Endometrium (tissue), 2 donors: ENCODE measurements at regions not wholly inside any gene's neighbourhood (a gene's known extent, or its start where the extent isn't known, plus 50 kb on each side); places are given as distances from the start of the nearest gene placed in this dataset.
"Not testable (repeated sequence)": the region's sequence is repeated elsewhere in the genome, so short reads cannot be mapped to it uniquely, and the experiment has no call there.

Experiments used
- FAIRE-seq: peaks from 2 replicates; lab custom pipeline; 2012; peaks lifted over from hg19 to GRCh38; lab: Jason Lieb, UNC
- donor health status: control.
- donor health status: control.

DNA sequence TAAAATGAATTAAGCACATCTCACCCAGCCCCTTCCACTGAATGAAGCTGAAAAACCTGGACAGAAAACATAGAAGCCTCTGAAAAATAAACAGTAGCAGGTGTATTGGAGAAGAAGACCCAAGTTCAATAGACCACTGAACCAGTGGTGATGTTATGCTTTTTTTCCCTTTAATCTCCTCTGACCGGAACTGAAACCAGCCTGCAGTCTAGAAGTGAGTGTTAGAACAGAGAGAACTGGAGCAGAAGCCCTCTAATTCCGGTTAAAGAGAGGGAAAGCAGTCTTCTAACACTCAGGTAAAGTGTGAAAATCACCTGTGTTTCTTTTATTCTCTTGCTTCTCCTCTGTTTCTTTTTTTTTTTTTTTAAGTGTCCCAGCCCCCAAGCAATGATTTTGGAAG lies 83.5 kb upstream of the CCL21 start:
- FAIRE-seq, result no peak

DNA sequence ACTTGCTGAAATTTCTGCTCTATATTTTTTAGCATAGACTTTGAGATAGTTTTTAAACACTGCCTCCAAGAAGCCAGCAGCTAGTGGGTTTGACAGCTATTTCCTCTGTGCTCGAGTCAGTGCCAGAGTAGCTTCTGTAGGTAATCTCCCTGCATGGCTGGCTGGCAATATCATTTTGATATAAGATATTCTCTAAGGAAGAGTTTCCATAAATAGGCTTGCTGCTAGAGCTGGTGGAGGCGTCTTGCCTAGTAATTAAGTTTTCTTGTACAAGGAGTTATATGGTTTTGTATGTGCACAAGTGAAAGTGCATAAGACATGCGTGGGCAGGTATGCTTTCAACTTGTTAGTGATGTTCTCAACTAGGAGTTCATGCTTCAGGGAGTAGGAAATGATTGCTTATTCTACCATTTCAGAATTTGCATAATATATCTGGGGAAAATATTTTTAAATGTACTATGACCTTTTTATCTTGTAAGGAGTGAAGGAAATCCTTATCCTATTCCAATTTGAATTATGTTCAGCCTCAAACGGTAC lies 74.1 kb upstream of the CCL21 start:
- no peak for FAIRE-seq

DNA sequence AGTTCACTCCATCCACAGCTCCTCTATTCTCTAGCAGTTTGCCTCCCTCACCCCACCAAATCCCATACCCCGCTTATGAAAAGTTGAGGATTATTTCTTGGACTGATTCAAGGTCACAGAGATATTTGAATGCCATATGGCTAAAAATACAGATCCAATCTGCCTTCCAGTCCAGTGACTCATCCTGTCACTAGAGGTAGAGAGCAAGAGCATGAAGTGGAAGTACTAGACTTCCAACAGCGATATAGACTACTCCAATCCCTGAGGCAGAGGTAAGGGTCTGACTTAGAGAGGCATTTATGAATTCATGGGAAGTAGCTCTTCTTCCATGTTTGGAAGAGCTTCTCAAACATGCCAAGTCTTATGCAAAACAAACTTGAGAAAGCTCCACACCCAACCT lies 72.4 kb upstream of the CCL21 start:
- no peak for FAIRE-seq

DNA sequence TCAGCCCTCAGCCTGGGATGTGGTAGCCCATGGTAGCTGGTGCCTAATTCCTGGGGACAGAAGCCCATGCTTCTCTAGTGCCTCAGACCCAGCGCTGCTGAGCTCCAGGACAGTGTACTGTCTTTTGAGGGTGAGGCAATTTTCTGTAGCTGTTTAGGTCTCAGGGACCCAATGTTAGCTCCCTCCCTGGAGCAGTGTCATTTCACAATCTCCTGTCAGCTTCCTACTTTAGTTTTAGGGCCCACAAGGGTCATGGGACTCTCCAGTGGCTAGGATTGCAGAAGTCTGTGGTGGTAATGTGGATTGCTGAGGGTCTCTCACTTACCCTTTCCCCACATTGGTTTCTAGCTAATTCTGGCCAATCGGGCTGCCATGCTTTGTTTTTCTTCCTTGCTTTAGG lies 67.7 kb upstream of the CCL21 start:
- no peak for FAIRE-seq

GRCh38 chr9:34773955-34774354 lies 64.0 kb upstream of the CCL21 start:
- FAIRE-seq, result no peak

DNA sequence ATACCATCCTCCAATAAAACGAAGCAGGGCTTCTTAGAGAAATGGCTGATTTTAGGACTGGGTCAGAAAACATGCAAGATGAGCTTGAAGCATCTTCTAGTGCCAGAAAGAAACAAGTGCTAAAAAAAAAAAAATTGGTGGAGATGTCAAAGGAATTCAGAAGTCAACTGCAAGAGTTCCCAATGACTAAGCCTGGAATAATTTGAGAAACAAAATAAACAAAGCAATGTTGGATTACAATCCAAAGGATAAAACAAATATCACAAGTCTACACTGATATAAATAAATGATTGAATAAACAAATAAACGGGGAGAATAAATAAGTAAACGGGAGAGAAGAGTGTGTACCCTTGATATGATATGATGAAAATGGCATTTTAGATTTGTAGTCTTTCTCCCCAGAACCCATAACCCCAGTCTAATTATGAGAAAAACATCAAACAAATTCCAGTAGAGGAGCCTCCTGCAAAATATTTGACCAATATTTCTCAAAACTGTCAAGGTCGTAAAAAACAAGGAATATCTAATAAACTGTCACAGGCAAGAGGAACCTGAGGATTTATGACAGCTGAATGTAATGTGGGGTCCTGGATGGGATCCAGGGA lies 63.5 kb upstream of the CCL21 start:
- no peak for FAIRE-seq

GRCh38 chr9:34771007-34771406 lies 61.1 kb upstream of the CCL21 start:
- no peak for FAIRE-seq

DNA sequence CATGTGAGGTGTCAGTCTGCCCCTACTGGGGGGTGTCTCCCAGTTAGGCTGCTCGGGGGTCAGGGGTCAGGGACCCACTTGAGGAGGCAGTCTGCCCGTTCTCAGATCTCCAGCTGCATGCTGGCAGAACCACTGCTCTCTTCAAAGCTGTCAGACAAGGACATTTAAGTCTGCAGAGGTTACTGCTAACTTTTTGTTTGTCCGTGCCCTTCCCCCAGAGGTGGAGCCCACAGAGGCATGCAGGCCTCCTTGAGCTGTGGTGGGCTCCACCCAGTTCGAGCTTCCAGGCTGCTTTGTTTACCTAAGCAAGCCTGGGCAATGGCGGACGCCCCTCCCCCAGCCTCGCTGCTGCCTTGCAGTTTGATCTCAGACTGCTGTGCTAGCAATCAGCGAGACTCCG lies 57.2 kb upstream of the CCL21 start:
- FAIRE-seq, result not testable (repeated sequence)

GRCh38 chr9:34760196-34761040 lies 50.5 kb upstream of the CCL21 start:
- FAIRE-seq, result not testable (repeated sequence)
